ENCODE measurements at regions not wholly inside any gene's neighbourhood (a gene's known extent, or its start where the extent isn't known, plus 50 kb on each side); places are given as distances from the start of the nearest gene placed in this dataset.

DNA sequence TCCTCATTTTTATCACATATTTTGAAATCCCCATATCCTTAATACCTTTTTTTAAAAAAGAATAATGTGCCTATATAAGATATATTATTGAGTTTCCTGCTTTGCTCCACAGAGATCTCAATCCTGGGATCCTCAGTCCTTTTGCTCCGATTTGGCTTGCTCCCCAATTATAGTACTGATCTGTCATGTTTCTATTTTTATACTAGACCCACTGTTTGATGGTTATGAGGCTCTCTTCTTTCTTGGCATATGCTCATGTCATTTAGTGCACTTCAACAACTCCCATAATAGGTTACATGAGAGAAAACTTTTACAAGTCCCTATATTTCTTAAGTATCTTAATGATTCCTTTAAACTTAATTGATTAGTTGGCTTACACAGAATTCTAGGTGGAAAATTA lies 958.5 kb upstream of the EPHA7 start:
- TF ChIP-seq PATZ1 (CRISPR knock-in tag; IDR thresholded peaks at IDR 0.05; ENCODE audit: borderline replicate concordance) (no peak), SNAI2 (CRISPR knock-in tag; IDR thresholded peaks at IDR 0.05) (no peak), ARNTL (CRISPR knock-in tag; IDR thresholded peaks at IDR 0.05; ENCODE audit: borderline replicate concordance, low read depth) (no peak), TOX (CRISPR knock-in tag; IDR thresholded peaks at IDR 0.05; ENCODE audit: borderline replicate concordance) (no peak), ZNF565 (CRISPR knock-in tag; conservative IDR thresholded peaks at IDR 0.05; ENCODE audit: low read depth) (no peak), ZC3H10 (CRISPR knock-in tag; IDR thresholded peaks at IDR 0.05) (no peak), ZFP3 (CRISPR knock-in tag; IDR thresholded peaks at IDR 0.05) (no peak), PPARA (CRISPR knock-in tag; IDR thresholded peaks at IDR 0.05; ENCODE audit: borderline replicate concordance) (no peak)
- TF ChIP-seq, protein P1, sequence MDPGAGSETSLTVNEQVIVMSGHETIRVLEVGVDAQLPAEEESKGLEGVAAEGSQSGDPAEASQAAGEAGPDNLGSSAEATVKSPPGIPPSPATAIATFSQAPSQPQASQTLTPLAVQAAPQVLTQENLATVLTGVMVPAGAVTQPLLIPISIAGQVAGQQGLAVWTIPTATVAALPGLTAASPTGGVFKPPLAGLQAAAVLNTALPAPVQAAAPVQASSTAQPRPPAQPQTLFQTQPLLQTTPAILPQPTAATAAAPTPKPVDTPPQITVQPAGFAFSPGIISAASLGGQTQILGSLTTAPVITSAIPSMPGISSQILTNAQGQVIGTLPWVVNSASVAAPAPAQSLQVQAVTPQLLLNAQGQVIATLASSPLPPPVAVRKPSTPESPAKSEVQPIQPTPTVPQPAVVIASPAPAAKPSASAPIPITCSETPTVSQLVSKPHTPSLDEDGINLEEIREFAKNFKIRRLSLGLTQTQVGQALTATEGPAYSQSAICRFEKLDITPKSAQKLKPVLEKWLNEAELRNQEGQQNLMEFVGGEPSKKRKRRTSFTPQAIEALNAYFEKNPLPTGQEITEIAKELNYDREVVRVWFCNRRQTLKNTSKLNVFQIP (CRISPR knock-in tag; IDR thresholded peaks at IDR 0.05; ENCODE audit: borderline replicate concordance, low read depth): no peak

Data from SK-N-SH treated with all-trans-retinoic acid at 6 μM for 48 hours (cell line).